GM12891 (cell line): ENCODE measurements at regions not wholly inside any gene's neighbourhood (a gene's known extent, or its start where the extent isn't known, plus 50 kb on each side); places are given as distances from the start of the nearest gene placed in this dataset.

Experiments
- POLR2A ChIP-seq: IDR thresholded peaks from 2 replicates; pipeline ENCODE4 v1.6.1; 2011; ENCODE audit warnings: low read depth, low read length, control low read depth
- POLR2AphosphoS5 ChIP-seq: IDR thresholded peaks from 2 replicates; pipeline ENCODE4 v1.6.1; 2011; ENCODE audit warnings: low read depth, low read length, control low read depth
- TAF1 ChIP-seq: IDR thresholded peaks from 2 replicates; pipeline ENCODE4 v1.6.1; 2011; ENCODE audit warnings: low read depth, low read length, control low read depth

GRCh38 chr9:96174371-96174770 lies 127.6 kb downstream of the HSD17B3 start:
- TF ChIP-seq POLR2A = no peak
- TF ChIP-seq POLR2AphosphoS5 = no peak
- TF ChIP-seq TAF1 = no peak
